ENCODE measurements at regions not wholly inside any gene's neighbourhood (a gene's known extent, or its start where the extent isn't known, plus 50 kb on each side); places are given as distances from the start of the nearest gene placed in this dataset.

DNA sequence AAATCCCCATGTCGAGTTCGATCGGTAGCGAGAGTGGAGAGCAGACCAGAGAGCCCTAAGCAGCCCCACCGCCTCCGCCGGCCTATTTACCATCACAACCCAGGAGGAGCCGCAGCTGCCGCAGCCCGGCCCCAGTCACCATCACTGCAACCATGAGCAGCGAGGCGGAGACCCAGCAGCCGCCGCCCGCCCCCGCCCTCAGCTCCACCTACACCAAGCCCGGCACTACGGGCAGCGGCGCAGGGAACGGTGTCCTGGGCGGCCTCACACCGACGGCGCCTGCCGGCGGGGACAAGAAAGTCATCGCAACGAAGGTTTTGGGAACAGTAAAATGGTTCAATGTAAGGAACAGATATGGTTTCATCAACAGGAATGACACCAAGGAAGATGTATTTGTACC is 89.5 kb upstream of the TPM1 start:
- TF ChIP-seq, protein P1, sequence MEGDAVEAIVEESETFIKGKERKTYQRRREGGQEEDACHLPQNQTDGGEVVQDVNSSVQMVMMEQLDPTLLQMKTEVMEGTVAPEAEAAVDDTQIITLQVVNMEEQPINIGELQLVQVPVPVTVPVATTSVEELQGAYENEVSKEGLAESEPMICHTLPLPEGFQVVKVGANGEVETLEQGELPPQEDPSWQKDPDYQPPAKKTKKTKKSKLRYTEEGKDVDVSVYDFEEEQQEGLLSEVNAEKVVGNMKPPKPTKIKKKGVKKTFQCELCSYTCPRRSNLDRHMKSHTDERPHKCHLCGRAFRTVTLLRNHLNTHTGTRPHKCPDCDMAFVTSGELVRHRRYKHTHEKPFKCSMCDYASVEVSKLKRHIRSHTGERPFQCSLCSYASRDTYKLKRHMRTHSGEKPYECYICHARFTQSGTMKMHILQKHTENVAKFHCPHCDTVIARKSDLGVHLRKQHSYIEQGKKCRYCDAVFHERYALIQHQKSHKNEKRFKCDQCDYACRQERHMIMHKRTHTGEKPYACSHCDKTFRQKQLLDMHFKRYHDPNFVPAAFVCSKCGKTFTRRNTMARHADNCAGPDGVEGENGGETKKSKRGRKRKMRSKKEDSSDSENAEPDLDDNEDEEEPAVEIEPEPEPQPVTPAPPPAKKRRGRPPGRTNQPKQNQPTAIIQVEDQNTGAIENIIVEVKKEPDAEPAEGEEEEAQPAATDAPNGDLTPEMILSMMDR (IDR thresholded peaks at IDR 0.05) = no peak
- TF ChIP-seq POLR2A (IDR thresholded peaks at IDR 0.05) = no peak

Measured in heart left ventricle (tissue), 13 donors.